MM.1S (cell line): ENCODE measurements at regions not wholly inside any gene's neighbourhood (a gene's known extent, or its start where the extent isn't known, plus 50 kb on each side); places are given as distances from the start of the nearest gene placed in this dataset.

Experiments used
- EZH2 ChIP-seq: fragments of 300-600 bp; sonication (generic); optimal IDR thresholded peaks from 2 replicates; pipeline ENCODE3; 2017; ENCODE audit warnings: low read depth, mild to moderate bottlenecking, antibody characterized with exemption, low read length, mixed read lengths
- TF ChIP-seq, protein P1 (sequence below): fragments of 300-600 bp; sonication (generic); IDR thresholded peaks from 2 replicates; pipeline ENCODE4 v1.5.1; 2016; ENCODE audit warnings: antibody characterized with exemption, low read length, mixed read lengths

GRCh38 chr16:66154801-66155200 lies 211.7 kb upstream of the CDH5 start:
- TF ChIP-seq, protein P1, sequence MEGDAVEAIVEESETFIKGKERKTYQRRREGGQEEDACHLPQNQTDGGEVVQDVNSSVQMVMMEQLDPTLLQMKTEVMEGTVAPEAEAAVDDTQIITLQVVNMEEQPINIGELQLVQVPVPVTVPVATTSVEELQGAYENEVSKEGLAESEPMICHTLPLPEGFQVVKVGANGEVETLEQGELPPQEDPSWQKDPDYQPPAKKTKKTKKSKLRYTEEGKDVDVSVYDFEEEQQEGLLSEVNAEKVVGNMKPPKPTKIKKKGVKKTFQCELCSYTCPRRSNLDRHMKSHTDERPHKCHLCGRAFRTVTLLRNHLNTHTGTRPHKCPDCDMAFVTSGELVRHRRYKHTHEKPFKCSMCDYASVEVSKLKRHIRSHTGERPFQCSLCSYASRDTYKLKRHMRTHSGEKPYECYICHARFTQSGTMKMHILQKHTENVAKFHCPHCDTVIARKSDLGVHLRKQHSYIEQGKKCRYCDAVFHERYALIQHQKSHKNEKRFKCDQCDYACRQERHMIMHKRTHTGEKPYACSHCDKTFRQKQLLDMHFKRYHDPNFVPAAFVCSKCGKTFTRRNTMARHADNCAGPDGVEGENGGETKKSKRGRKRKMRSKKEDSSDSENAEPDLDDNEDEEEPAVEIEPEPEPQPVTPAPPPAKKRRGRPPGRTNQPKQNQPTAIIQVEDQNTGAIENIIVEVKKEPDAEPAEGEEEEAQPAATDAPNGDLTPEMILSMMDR = no peak
- TF ChIP-seq EZH2 = no peak
